ENCODE measurements at regions not wholly inside any gene's neighbourhood (a gene's known extent, or its start where the extent isn't known, plus 50 kb on each side); places are given as distances from the start of the nearest gene placed in this dataset.

- no peaks in the 10 kb centered on the region for H3F3A ChIP-seq (ENCODE audit: low read depth)
- H3K79me2 ChIP-seq (ENCODE audit: low read depth), result no peaks in the 10 kb centered on the region
- H3K27ac ChIP-seq, result no peak overlapping the region
- Mint-ChIP-seq H3K36me3 (no peaks in the 10 kb centered on the region), H3K4me1 (no peaks in the 10 kb centered on the region), H3K9me3 (no peaks in the 10 kb centered on the region), H3K4me3 (no peak overlapping the region), H3K27me3 (ENCODE audit: insufficient read depth, low read depth) (no peaks in the 10 kb centered on the region), H3K27ac (no peak overlapping the region)
- TF ChIP-seq, protein P1, sequence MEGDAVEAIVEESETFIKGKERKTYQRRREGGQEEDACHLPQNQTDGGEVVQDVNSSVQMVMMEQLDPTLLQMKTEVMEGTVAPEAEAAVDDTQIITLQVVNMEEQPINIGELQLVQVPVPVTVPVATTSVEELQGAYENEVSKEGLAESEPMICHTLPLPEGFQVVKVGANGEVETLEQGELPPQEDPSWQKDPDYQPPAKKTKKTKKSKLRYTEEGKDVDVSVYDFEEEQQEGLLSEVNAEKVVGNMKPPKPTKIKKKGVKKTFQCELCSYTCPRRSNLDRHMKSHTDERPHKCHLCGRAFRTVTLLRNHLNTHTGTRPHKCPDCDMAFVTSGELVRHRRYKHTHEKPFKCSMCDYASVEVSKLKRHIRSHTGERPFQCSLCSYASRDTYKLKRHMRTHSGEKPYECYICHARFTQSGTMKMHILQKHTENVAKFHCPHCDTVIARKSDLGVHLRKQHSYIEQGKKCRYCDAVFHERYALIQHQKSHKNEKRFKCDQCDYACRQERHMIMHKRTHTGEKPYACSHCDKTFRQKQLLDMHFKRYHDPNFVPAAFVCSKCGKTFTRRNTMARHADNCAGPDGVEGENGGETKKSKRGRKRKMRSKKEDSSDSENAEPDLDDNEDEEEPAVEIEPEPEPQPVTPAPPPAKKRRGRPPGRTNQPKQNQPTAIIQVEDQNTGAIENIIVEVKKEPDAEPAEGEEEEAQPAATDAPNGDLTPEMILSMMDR (IDR thresholded peaks at IDR 0.05), result no peak
- no peak for TF ChIP-seq EZH2phosphoT487 (IDR thresholded peaks at IDR 0.05)
- no peak for TF ChIP-seq EZH2 (IDR thresholded peaks at IDR 0.05)
- no peaks in the 10 kb centered on the region for H3K9me3 ChIP-seq (ENCODE audit: low read depth)
- no peaks in the 10 kb centered on the region for H3K4me1 ChIP-seq
- H4K20me1 ChIP-seq (ENCODE audit: low read depth), result no peaks in the 10 kb centered on the region
- DNase-seq (ENCODE audit: low spot score), result no peak
- no peak overlapping the region for H2AFZ ChIP-seq (replicated peaks)
- no peaks in the 10 kb centered on the region for H3K27me3 ChIP-seq
- H3K36me3 ChIP-seq, result no peaks in the 10 kb centered on the region
- H3K4me3 ChIP-seq, result no peak overlapping the region
- H3K4me2 ChIP-seq, result no peak overlapping the region
- H3K9ac ChIP-seq, result no peak overlapping the region
Measured at GRCh38 chr12:39012870-39013269, 107.5 kb upstream of the CPNE8 start.

- Histone ChIP-seq H3K27me3 (no peaks in the 10 kb centered on the region), H3K4me3 (no peak overlapping the region), H3F3A (ENCODE audit: low read depth) (no peaks in the 10 kb centered on the region), H3K36me3 (no peaks in the 10 kb centered on the region), H3K4me1 (no peaks in the 10 kb centered on the region), H4K20me1 (ENCODE audit: low read depth) (no peaks in the 10 kb centered on the region), H3K79me2 (ENCODE audit: low read depth) (no peaks in the 10 kb centered on the region), H3K4me2 (no peak overlapping the region), H3K27ac (no peak overlapping the region), H3K9ac (no peak overlapping the region), H3K9me3 (ENCODE audit: low read depth) (no peaks in the 10 kb centered on the region), H2AFZ (replicated peaks) (no peak overlapping the region)
- no peaks in the 10 kb centered on the region for H3K9me3 Mint-ChIP-seq
- H3K27me3 Mint-ChIP-seq (ENCODE audit: insufficient read depth, low read depth), result no peaks in the 10 kb centered on the region
- peaks cover 2% of the 10 kb centered on the region for H3K36me3 Mint-ChIP-seq
- no peaks in the 10 kb centered on the region for H3K4me1 Mint-ChIP-seq
- TF ChIP-seq EZH2phosphoT487 (IDR thresholded peaks at IDR 0.05), result no peak
- TF ChIP-seq, protein P1 (IDR thresholded peaks at IDR 0.05), result no peak
- TF ChIP-seq EZH2 (IDR thresholded peaks at IDR 0.05), result no peak
- H3K27ac Mint-ChIP-seq, result no peak overlapping the region
- no peak for DNase-seq (ENCODE audit: low spot score)
- H3K4me3 Mint-ChIP-seq, result no peak overlapping the region
Measured at GRCh38 chr12:39011166-39011565, 105.8 kb upstream of the CPNE8 start.

GRCh38 chr12:39010406-39010805 lies 105.0 kb upstream of the CPNE8 start:
- no peak overlapping the region for H3K27ac Mint-ChIP-seq
- no peak overlapping the region for H3K4me3 Mint-ChIP-seq
- H3K27me3 Mint-ChIP-seq (ENCODE audit: insufficient read depth, low read depth), result no peaks in the 10 kb centered on the region
- no peak overlapping the region for H3K27ac ChIP-seq
- H3K79me2 ChIP-seq (ENCODE audit: low read depth), result no peaks in the 10 kb centered on the region
- H2AFZ ChIP-seq (replicated peaks), result no peak overlapping the region
- no peak overlapping the region for H3K4me2 ChIP-seq
- no peaks in the 10 kb centered on the region for H3K9me3 Mint-ChIP-seq
- H3K4me3 ChIP-seq, result no peak overlapping the region
- H3K36me3 Mint-ChIP-seq, result peaks cover 2% of the 10 kb centered on the region
- no peaks in the 10 kb centered on the region for H3K4me1 Mint-ChIP-seq
- TF ChIP-seq EZH2phosphoT487 (IDR thresholded peaks at IDR 0.05) (no peak), EZH2 (IDR thresholded peaks at IDR 0.05) (no peak)
- TF ChIP-seq, protein P1 (IDR thresholded peaks at IDR 0.05), result no peak
- no peaks in the 10 kb centered on the region for H3K9me3 ChIP-seq (ENCODE audit: low read depth)
- no peak for DNase-seq (ENCODE audit: low spot score)
- H3K4me1 ChIP-seq, result no peaks in the 10 kb centered on the region
- no peaks in the 10 kb centered on the region for H3K36me3 ChIP-seq
- H3F3A ChIP-seq (ENCODE audit: low read depth), result no peaks in the 10 kb centered on the region
- H3K9ac ChIP-seq, result no peak overlapping the region
- H4K20me1 ChIP-seq (ENCODE audit: low read depth), result no peaks in the 10 kb centered on the region
- H3K27me3 ChIP-seq, result no peaks in the 10 kb centered on the region
